RWPE1 (cell line): ENCODE measurements at regions not wholly inside any gene's neighbourhood (a gene's known extent, or its start where the extent isn't known, plus 50 kb on each side); places are given as distances from the start of the nearest gene placed in this dataset.

Experiments
- CTCF ChIA-PET: fragments of 350-600 bp; sonication (Branson Sonifier 250); formaldehyde crosslinking; extraction: SDS; loops from one replicate; lab custom pipeline; 2021; lab: Yijun Ruan, JAX
- POLR2A ChIA-PET: fragments of 400-600 bp; formaldehyde crosslinking; extraction: SDS; loops from one replicate; lab custom pipeline; 2020; ENCODE audit warnings: antibody characterized with exemption; ENCODE audit not compliant: low non-redundant PET; lab: Yijun Ruan, JAX
- DNase-seq: peaks from one replicate; pipeline ENCODE4 v3.0.0; 2012; ENCODE audit warnings: low spot score
- H3K27ac ChIP-seq: fragments of 450-650 bp; 2 replicates; pipeline ENCODE4 v1.5.1; 2017
- CTCF ChIP-seq: fragments of 450-650 bp; conservative IDR thresholded peaks from 2 replicates; pipeline ENCODE4 v1.5.1; 2017; ENCODE audit warnings: low read depth, mild to moderate bottlenecking

GRCh38 chr2:134123332-134123731, 130.5 kb upstream of the MGAT5 start:
- POLR2A ChIA-PET: no interaction called here
- no peak overlapping the region for H3K27ac ChIP-seq
- no peak for DNase-seq
- TF ChIP-seq CTCF: no peak
- CTCF ChIA-PET: interaction anchor here (0.7 to 1.1 kb wide), 2 partner anchors 122 to 225 kb away, joined by 3 to 4 read pairs; no protein-coding TSS in a partner anchor

- ChIA-PET POLR2A (no interaction called here), CTCF (interaction anchor here (0.7 kb wide), 1 partner anchor 121 kb away, joined by 4 read pairs; no protein-coding TSS in a partner anchor)
- no peak for TF ChIP-seq CTCF
- DNase-seq: no peak
- no peak overlapping the region for H3K27ac ChIP-seq
These were observed 129.7 kb upstream of the MGAT5 start for GRCh38 chr2:134124047-134124753.

- no peak for TF ChIP-seq CTCF
- ChIA-PET CTCF (no interaction called here), POLR2A (no interaction called here)
- DNase-seq: no peak
- H3K27ac ChIP-seq: no peak overlapping the region
These were observed 126.4 kb upstream of the MGAT5 start for GRCh38 chr2:134127496-134127895.

GRCh38 chr2:134128746-134129145, 125.1 kb upstream of the MGAT5 start:
- no peak overlapping the region for H3K27ac ChIP-seq
- CTCF ChIA-PET: no interaction called here
- TF ChIP-seq CTCF: no peak
- POLR2A ChIA-PET: no interaction called here
- DNase-seq: no peak

GRCh38 chr2:134129900-134130537, 123.9 kb upstream of the MGAT5 start:
- TF ChIP-seq CTCF: no peak
- DNase-seq: no peak
- POLR2A ChIA-PET: no interaction called here

GRCh38 chr2:134131681-134132489, 122.0 kb upstream of the MGAT5 start:
- peak; percentile 73 for DNase-seq
- H3K27ac ChIP-seq: peak overlapping the region; percentile 69
- ChIA-PET CTCF (interaction anchor here (0.6 kb wide), 1 partner anchor 64 kb away, joined by 3 read pairs; no protein-coding TSS in a partner anchor), POLR2A (no interaction called here)
- TF ChIP-seq CTCF: no peak

More at GRCh38 chr2:134129900-134130537, 123.9 kb upstream of the MGAT5 start:
- CTCF ChIA-PET: interaction anchor here (0.7 kb wide), 1 partner anchor 243 kb away, joined by 4 read pairs; no protein-coding TSS in a partner anchor
- H3K27ac ChIP-seq: no peak overlapping the region
